Effector CD8-positive, alpha-beta T cell (primary cell): ENCODE measurements at regions not wholly inside any gene's neighbourhood (a gene's known extent, or its start where the extent isn't known, plus 50 kb on each side); places are given as distances from the start of the nearest gene placed in this dataset.

Experiments used
- DNase-seq: peaks from one replicate; lab custom pipeline; 2025; lab: John Stamatoyannopoulos, UW

GRCh38 chr4:11602606-11603340 is 174.1 kb upstream of the HS3ST1 start:
- no peak for DNase-seq

- DNase-seq, result no peak
Observed at GRCh38 chr4:11599064-11599463, 170.4 kb upstream of the HS3ST1 start.

- DNase-seq, result no peak
Observed at GRCh38 chr4:11598591-11598990, 169.9 kb upstream of the HS3ST1 start.

GRCh38 chr4:11597506-11597905 is 168.8 kb upstream of the HS3ST1 start:
- DNase-seq, result no peak

GRCh38 chr4:11596989-11597388 is 168.3 kb upstream of the HS3ST1 start:
- no peak for DNase-seq

- DNase-seq, result no peak
Observed at GRCh38 chr4:11593576-11594116, 165.0 kb upstream of the HS3ST1 start.

- DNase-seq, result no peak
Observed at GRCh38 chr4:11592276-11592675, 163.6 kb upstream of the HS3ST1 start.

- no peak for DNase-seq
Observed at GRCh38 chr4:11590132-11590531, 161.4 kb upstream of the HS3ST1 start.

- no peak for DNase-seq
Observed at GRCh38 chr4:11589676-11590075, 161.0 kb upstream of the HS3ST1 start.

GRCh38 chr4:11587797-11588196 is 159.1 kb upstream of the HS3ST1 start:
- DNase-seq, result no peak

GRCh38 chr4:11585506-11585905 is 156.8 kb upstream of the HS3ST1 start:
- DNase-seq, result no peak

GRCh38 chr4:11568511-11568910 is 139.8 kb upstream of the HS3ST1 start:
- no peak for DNase-seq

GRCh38 chr4:11566444-11567022 is 137.8 kb upstream of the HS3ST1 start:
- DNase-seq, result no peak

GRCh38 chr4:11565899-11566298 is 137.2 kb upstream of the HS3ST1 start:
- DNase-seq, result no peak

- DNase-seq, result no peak
Observed at GRCh38 chr4:11565213-11565612, 136.5 kb upstream of the HS3ST1 start.

- DNase-seq, result no peak
Observed at GRCh38 chr4:11564021-11564420, 135.3 kb upstream of the HS3ST1 start.

- no peak for DNase-seq
Observed at GRCh38 chr4:11549525-11549924, 120.8 kb upstream of the HS3ST1 start.

GRCh38 chr4:11548597-11549082 is 119.9 kb upstream of the HS3ST1 start:
- no peak for DNase-seq

GRCh38 chr4:11546391-11547175 is 117.9 kb upstream of the HS3ST1 start:
- no peak for DNase-seq

- DNase-seq, result no peak
Observed at GRCh38 chr4:11545651-11546050, 117.0 kb upstream of the HS3ST1 start.

GRCh38 chr4:11544211-11544610 is 115.5 kb upstream of the HS3ST1 start:
- no peak for DNase-seq

- DNase-seq, result no peak
Observed at GRCh38 chr4:11543706-11544105, 115.0 kb upstream of the HS3ST1 start.

- no peak for DNase-seq
Observed at GRCh38 chr4:11542952-11543351, 114.3 kb upstream of the HS3ST1 start.
